Caco-2 (cell line): ENCODE measurements at regions not wholly inside any gene's neighbourhood (a gene's known extent, or its start where the extent isn't known, plus 50 kb on each side); places are given as distances from the start of the nearest gene placed in this dataset.

ENCODE experiments used
- BruUV-seq: library from RNA; stranded (reverse); fragments of 400-500 nt; replicated peaks from 2 replicates; lab custom pipeline; 2021; lab: Mats Ljungman, UMichigan
- CTCF ChIA-PET: fragments of 300-600 bp; sonication (Branson Sonifier 250); formaldehyde crosslinking; loops from one replicate; lab custom pipeline; 2022; ENCODE audit warnings: antibody characterized with exemption; lab: Charles Lee
- POLR2A ChIA-PET: fragments of 300-600 bp; sonication (Branson Sonifier 250); formaldehyde crosslinking; loops from one replicate; lab custom pipeline; 2022; ENCODE audit warnings: antibody characterized with exemption; lab: Charles Lee
- DNase-seq, 2 experiments: peaks; one replicate each; pipeline versions ENCODE4 v3.0.0 to v3.0.0-alpha.2; 2020 to 2022
- H3K27me3 ChIP-seq: replicated peaks from 2 replicates; pipeline ENCODE4 v1.6.0; 2011; ENCODE audit warnings: low read length; ENCODE audit not compliant: control insufficient read depth, insufficient read depth
- H3K36me3 ChIP-seq: 2 replicates; pipeline ENCODE4 v1.5.1; 2011; ENCODE audit warnings: low read length; ENCODE audit not compliant: control insufficient read depth, insufficient read depth
- H3K4me1 ChIP-seq: fragments of 250-450 bp; sonication (Bioruptor Pico); 2 replicates; pipeline ENCODE4 v1.5.1; 2020; ENCODE audit warnings: mild to moderate bottlenecking
- H3K4me3 ChIP-seq: 2 replicates; pipeline ENCODE4 v1.5.1; 2011; ENCODE audit warnings: low read depth, mild to moderate bottlenecking, control low read depth, low read length
- H3K9me3 ChIP-seq: fragments of 250-450 bp; sonication (Bioruptor Pico); 2 replicates; pipeline ENCODE4 v1.5.1; 2020; ENCODE audit warnings: mild to moderate bottlenecking, moderate library complexity
- H3K27ac Mint-ChIP-seq: one replicate; pipeline ENCODE4 v1.8.0; 2022; ENCODE audit warnings: mixed read lengths; ENCODE audit not compliant: unreplicated experiment
- H3K27me3 Mint-ChIP-seq: one replicate; pipeline ENCODE4 v1.8.0; 2022; ENCODE audit warnings: mixed read lengths; ENCODE audit not compliant: insufficient read depth, unreplicated experiment
- H3K36me3 Mint-ChIP-seq: one replicate; pipeline ENCODE4 v1.8.0; 2022; ENCODE audit warnings: mild to moderate bottlenecking, mixed read lengths; ENCODE audit not compliant: insufficient read depth, unreplicated experiment
- H3K4me1 Mint-ChIP-seq: one replicate; pipeline ENCODE4 v1.8.0; 2022; ENCODE audit warnings: low read depth, mixed read lengths; ENCODE audit not compliant: unreplicated experiment
- H3K4me3 Mint-ChIP-seq: one replicate; pipeline ENCODE4 v1.8.0; 2022; ENCODE audit warnings: mild to moderate bottlenecking, moderate library complexity, mixed read lengths; ENCODE audit not compliant: unreplicated experiment
- H3K9me3 Mint-ChIP-seq: one replicate; pipeline ENCODE4 v1.8.0; 2022; ENCODE audit warnings: mixed read lengths; ENCODE audit not compliant: unreplicated experiment
- intact Hi-C: fragments of 100-400 bp; cut with micrococcal nuclease; formaldehyde crosslinking; loops from one replicate; pipeline ENCODE4 v1.10.0; 2022; ENCODE audit not compliant: unreplicated experiment
- TF ChIP-seq, protein P1 (sequence below), 2 experiments: fragments of 200-600 bp in 1 of 2; IDR thresholded peaks; 1 replicate in 1 of 2; 2 replicates in 1 of 2; pipeline versions ENCODE4 v1.5.1 to v1.8.0; 2011 to 2022; ENCODE audit warnings: antibody characterized with exemption in 1 of 2, control low read depth in 1 of 2, inconsistent platforms in 1 of 2, low read depth in 1 of 2, low read length in 1 of 2, mild to moderate bottlenecking in 1 of 2, moderate library complexity in 1 of 2; ENCODE audit not compliant: insufficient read depth in 1 of 2, severe bottlenecking in 1 of 2, unreplicated experiment in 1 of 2

GRCh38 chr13:53408847-53409568, 380.4 kb downstream of the OLFM4 start:
- Mint-ChIP-seq H3K27me3 (no peaks in the 10 kb centered on the region), H3K4me1 (no peaks in the 10 kb centered on the region), H3K36me3 (no peaks in the 10 kb centered on the region), H3K4me3 (no peak overlapping the region), H3K9me3 (no peaks in the 10 kb centered on the region), H3K27ac (no peak overlapping the region)
- BruUV-seq: no TSS peak
- no peaks in the 10 kb centered on the region for H3K4me1 ChIP-seq
- H3K36me3 ChIP-seq: no peaks in the 10 kb centered on the region
- TF ChIP-seq, protein P1, sequence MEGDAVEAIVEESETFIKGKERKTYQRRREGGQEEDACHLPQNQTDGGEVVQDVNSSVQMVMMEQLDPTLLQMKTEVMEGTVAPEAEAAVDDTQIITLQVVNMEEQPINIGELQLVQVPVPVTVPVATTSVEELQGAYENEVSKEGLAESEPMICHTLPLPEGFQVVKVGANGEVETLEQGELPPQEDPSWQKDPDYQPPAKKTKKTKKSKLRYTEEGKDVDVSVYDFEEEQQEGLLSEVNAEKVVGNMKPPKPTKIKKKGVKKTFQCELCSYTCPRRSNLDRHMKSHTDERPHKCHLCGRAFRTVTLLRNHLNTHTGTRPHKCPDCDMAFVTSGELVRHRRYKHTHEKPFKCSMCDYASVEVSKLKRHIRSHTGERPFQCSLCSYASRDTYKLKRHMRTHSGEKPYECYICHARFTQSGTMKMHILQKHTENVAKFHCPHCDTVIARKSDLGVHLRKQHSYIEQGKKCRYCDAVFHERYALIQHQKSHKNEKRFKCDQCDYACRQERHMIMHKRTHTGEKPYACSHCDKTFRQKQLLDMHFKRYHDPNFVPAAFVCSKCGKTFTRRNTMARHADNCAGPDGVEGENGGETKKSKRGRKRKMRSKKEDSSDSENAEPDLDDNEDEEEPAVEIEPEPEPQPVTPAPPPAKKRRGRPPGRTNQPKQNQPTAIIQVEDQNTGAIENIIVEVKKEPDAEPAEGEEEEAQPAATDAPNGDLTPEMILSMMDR (IDR thresholded peaks at IDR 0.05; ENCODE audit: insufficient read depth in 1 of 2, low read depth in 1 of 2, low read length in 1 of 2, severe bottlenecking in 1 of 2, unreplicated experiment in 1 of 2): no peak
- ChIA-PET CTCF (no interaction called here), POLR2A (no interaction called here)
- intact Hi-C loops: no loop called here
- no peaks in the 10 kb centered on the region for H3K9me3 ChIP-seq
- no peaks in the 10 kb centered on the region for H3K27me3 ChIP-seq
- H3K4me3 ChIP-seq: no peak overlapping the region
- no peak for DNase-seq

DNA sequence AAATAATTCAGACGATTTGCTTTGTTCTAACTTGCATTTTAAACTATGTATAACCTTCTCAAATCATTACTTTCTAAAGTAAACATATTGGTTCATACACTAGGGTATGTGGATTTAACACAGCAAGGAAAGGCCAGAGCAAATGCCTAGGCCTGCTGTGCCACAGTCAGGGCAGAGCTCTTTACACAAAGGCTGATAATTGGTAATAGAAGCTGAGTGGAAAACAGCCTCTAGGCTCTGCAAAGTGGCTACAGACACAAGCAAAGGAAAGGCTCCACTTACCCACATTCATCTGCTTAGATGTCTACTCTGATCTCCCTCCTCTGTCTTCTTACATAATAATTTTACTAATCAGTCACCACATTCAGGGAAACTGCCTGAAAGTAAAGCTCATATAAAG, 382.9 kb downstream of the OLFM4 start:
- H3K27me3 ChIP-seq: no peaks in the 10 kb centered on the region
- ChIA-PET POLR2A (no interaction called here), CTCF (interaction anchor here (0.6 to 0.8 kb wide), 2 partner anchors 203 to 457 kb away, joined by 3 to 6 read pairs; no protein-coding TSS in a partner anchor)
- H3K9me3 ChIP-seq: no peaks in the 10 kb centered on the region
- H3K9me3 Mint-ChIP-seq: no peaks in the 10 kb centered on the region
- no peaks in the 10 kb centered on the region for H3K36me3 Mint-ChIP-seq
- no peak overlapping the region for H3K27ac Mint-ChIP-seq
- BruUV-seq: no TSS peak
- intact Hi-C loops: no loop called here
- H3K4me3 ChIP-seq: no peak overlapping the region
- no peaks in the 10 kb centered on the region for H3K36me3 ChIP-seq
- DNase-seq: no peak
- H3K4me1 ChIP-seq: no peaks in the 10 kb centered on the region
- TF ChIP-seq, protein P1 (IDR thresholded peaks at IDR 0.05; ENCODE audit: insufficient read depth in 1 of 2, low read depth in 1 of 2, low read length in 1 of 2, severe bottlenecking in 1 of 2, unreplicated experiment in 1 of 2): no peak
- no peaks in the 10 kb centered on the region for H3K27me3 Mint-ChIP-seq
- no peaks in the 10 kb centered on the region for H3K4me1 Mint-ChIP-seq
- H3K4me3 Mint-ChIP-seq: no peak overlapping the region

DNA sequence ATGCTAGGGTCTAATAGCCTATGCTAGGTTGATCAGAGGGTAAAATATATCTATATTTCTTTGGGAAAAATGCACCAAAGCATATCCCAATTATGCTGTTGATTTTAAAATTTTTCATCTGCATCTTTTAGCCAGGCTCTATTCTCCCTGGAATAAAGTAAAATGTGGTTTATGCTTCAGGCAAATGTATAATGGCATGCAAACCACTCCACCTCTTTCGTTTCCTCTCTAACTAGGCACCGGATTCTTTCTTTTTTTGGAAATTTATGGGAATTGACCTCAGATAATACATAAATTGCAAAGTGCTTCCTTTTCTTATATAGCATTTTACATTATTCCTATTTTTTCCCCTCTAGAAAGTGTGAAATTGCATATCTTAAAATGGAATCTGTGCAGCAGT, 386.5 kb downstream of the OLFM4 start:
- BruUV-seq: no TSS peak
- CTCF ChIA-PET: no interaction called here
- no peak overlapping the region for H3K4me3 Mint-ChIP-seq
- Histone ChIP-seq H3K9me3 (no peaks in the 10 kb centered on the region), H3K4me3 (no peak overlapping the region), H3K36me3 (no peaks in the 10 kb centered on the region), H3K27me3 (no peaks in the 10 kb centered on the region), H3K4me1 (no peaks in the 10 kb centered on the region)
- no peaks in the 10 kb centered on the region for H3K27me3 Mint-ChIP-seq
- H3K36me3 Mint-ChIP-seq: no peaks in the 10 kb centered on the region
- H3K9me3 Mint-ChIP-seq: no peaks in the 10 kb centered on the region
- POLR2A ChIA-PET: no interaction called here
- no peaks in the 10 kb centered on the region for H3K4me1 Mint-ChIP-seq
- TF ChIP-seq, protein P1 (IDR thresholded peaks at IDR 0.05; ENCODE audit: insufficient read depth in 1 of 2, low read depth in 1 of 2, low read length in 1 of 2, severe bottlenecking in 1 of 2, unreplicated experiment in 1 of 2): no peak
- no peak overlapping the region for H3K27ac Mint-ChIP-seq
- intact Hi-C loops: no loop called here
- no peak for DNase-seq
